MM.1S (cell line): ENCODE measurements at regions not wholly inside any gene's neighbourhood (a gene's known extent, or its start where the extent isn't known, plus 50 kb on each side); places are given as distances from the start of the nearest gene placed in this dataset.

Experiments
- CTCF ChIP-seq: fragments of 300-600 bp; sonication (generic); IDR thresholded peaks from 2 replicates; pipeline ENCODE4 v1.5.1; 2016; ENCODE audit warnings: antibody characterized with exemption, low read length, mixed read lengths
- EZH2 ChIP-seq: fragments of 300-600 bp; sonication (generic); optimal IDR thresholded peaks from 2 replicates; pipeline ENCODE3; 2017; ENCODE audit warnings: low read depth, mild to moderate bottlenecking, antibody characterized with exemption, low read length, mixed read lengths

- TF ChIP-seq CTCF (no peak), EZH2 (no peak)
Observed at GRCh38 chr11:69963533-69964246, 114.4 kb upstream of the ANO1 start.
